ENCODE measurements at regions not wholly inside any gene's neighbourhood (a gene's known extent, or its start where the extent isn't known, plus 50 kb on each side); places are given as distances from the start of the nearest gene placed in this dataset.

- Histone ChIP-seq H3K4me1 (ENCODE audit: insufficient read depth, insufficient read length) (no peaks in the 10 kb centered on the region), H3K9me3 (ENCODE audit: insufficient read depth, low read length) (no peaks in the 10 kb centered on the region), H3K27me3 (ENCODE audit: insufficient read depth, insufficient read length) (no peaks in the 10 kb centered on the region), H3K4me3 (ENCODE audit: insufficient read length, low read depth) (no peak overlapping the region), H3K36me3 (ENCODE audit: insufficient read depth, insufficient read length, low read length) (no peaks in the 10 kb centered on the region), H3K9ac (ENCODE audit: insufficient read length, low read depth) (no peak overlapping the region)
- DNase-seq (ENCODE audit: low read depth, low spot score), result no peak
- TF ChIP-seq YY1 (IDR thresholded peaks at IDR 0.05; ENCODE audit: insufficient read depth, insufficient read length), result no peak
- TF ChIP-seq ZNF274 (IDR thresholded peaks at IDR 0.05; ENCODE audit: low read depth, low read length), result no peak
- TF ChIP-seq SUZ12 (IDR thresholded peaks at IDR 0.05; ENCODE audit: extremely low read depth, insufficient read depth, insufficient read length), result no peak
Observed at GRCh38 chr15:70387993-70388392, 290.3 kb upstream of the TLE3 start.

DNA sequence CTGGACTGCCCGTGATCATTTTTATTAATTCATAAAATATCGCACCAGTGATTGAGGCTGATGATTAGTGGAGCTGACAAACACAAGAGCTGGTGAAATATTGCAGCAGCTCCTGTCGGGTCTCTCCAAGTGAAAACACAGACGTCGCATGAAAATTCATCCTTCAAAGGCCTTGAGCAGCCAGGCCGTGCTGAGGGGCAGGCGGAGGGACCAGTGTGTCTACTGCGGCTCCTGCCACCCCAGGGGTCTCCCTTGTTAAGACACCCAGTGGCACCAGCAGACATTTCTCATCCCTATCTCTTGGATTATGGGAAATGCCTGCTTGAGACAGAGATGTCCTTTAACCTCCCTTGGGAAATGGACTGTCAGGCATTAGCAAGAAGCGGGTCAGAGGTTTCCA, 289.4 kb upstream of the TLE3 start:
- Histone ChIP-seq H3K4me3 (ENCODE audit: insufficient read length, low read depth) (no peak overlapping the region), H3K9me3 (ENCODE audit: insufficient read depth, low read length) (peaks cover 3% of the 10 kb centered on the region), H3K4me1 (ENCODE audit: insufficient read depth, insufficient read length) (no peaks in the 10 kb centered on the region), H3K36me3 (ENCODE audit: insufficient read depth, insufficient read length, low read length) (no peaks in the 10 kb centered on the region), H3K27me3 (ENCODE audit: insufficient read depth, insufficient read length) (no peaks in the 10 kb centered on the region), H3K9ac (ENCODE audit: insufficient read length, low read depth) (no peak overlapping the region)
- TF ChIP-seq ZNF274 (IDR thresholded peaks at IDR 0.05; ENCODE audit: low read depth, low read length) (no peak), YY1 (IDR thresholded peaks at IDR 0.05; ENCODE audit: insufficient read depth, insufficient read length) (no peak), SUZ12 (IDR thresholded peaks at IDR 0.05; ENCODE audit: extremely low read depth, insufficient read depth, insufficient read length) (no peak)
- no peak for DNase-seq (ENCODE audit: low read depth, low spot score)

DNA sequence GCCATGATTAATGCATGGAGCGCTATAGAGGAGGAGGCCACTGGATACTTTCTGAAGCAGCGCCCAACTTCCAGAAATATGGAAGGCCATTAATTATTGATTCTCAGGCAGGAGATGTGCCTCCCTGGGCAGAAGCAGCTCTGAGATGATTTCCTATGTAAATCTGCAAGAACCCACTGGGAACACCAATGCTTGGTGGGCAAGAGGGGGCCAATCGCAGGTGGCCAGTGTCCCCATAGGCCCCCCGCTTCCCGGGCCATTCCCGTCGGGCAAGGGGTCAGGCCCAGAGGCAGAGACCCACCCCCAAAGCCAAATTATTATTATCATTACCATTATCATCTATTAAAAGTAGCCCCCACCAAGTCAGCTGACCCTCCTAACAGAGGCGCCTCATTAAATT, 288.0 kb upstream of the TLE3 start:
- Histone ChIP-seq H3K27me3 (ENCODE audit: insufficient read depth, insufficient read length) (no peaks in the 10 kb centered on the region), H3K9ac (ENCODE audit: insufficient read length, low read depth) (no peak overlapping the region), H3K4me1 (ENCODE audit: insufficient read depth, insufficient read length) (no peaks in the 10 kb centered on the region), H3K4me3 (ENCODE audit: insufficient read length, low read depth) (no peak overlapping the region), H3K9me3 (ENCODE audit: insufficient read depth, low read length) (peaks cover 9% of the 10 kb centered on the region), H3K36me3 (ENCODE audit: insufficient read depth, insufficient read length, low read length) (no peaks in the 10 kb centered on the region)
- TF ChIP-seq SUZ12 (IDR thresholded peaks at IDR 0.05; ENCODE audit: extremely low read depth, insufficient read depth, insufficient read length) (no peak), YY1 (IDR thresholded peaks at IDR 0.05; ENCODE audit: insufficient read depth, insufficient read length) (no peak)
- no peak for DNase-seq (ENCODE audit: low read depth, low spot score)

DNA sequence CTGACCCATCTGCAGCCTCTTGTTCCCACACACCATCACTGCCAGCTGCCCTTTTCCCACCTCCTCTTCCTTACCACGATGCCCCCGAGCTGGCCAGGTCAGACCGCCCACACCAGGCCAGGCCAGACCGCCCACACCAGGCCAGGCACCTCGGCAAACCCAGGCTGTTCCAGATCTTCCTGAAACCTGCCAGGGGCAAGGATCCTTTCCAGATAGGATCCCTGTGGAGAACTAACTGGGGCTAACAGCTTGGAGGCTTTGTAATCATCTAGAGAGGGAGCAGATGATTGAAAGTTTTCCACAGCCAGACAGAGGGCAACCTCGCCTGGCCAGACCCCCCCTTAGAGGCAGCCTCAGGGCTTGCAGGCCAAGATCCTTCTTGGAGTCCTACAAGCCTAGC, 287.3 kb upstream of the TLE3 start:
- no peaks in the 10 kb centered on the region for H3K27me3 ChIP-seq (ENCODE audit: insufficient read depth, insufficient read length)
- H3K4me1 ChIP-seq (ENCODE audit: insufficient read depth, insufficient read length), result no peaks in the 10 kb centered on the region
- H3K4me3 ChIP-seq (ENCODE audit: insufficient read length, low read depth), result no peak overlapping the region
- TF ChIP-seq SUZ12 (IDR thresholded peaks at IDR 0.05; ENCODE audit: extremely low read depth, insufficient read depth, insufficient read length), result no peak
- TF ChIP-seq ZNF274 (IDR thresholded peaks at IDR 0.05; ENCODE audit: low read depth, low read length), result no peak
- no peak for TF ChIP-seq YY1 (IDR thresholded peaks at IDR 0.05; ENCODE audit: insufficient read depth, insufficient read length)
- peaks cover 9% of the 10 kb centered on the region for H3K9me3 ChIP-seq (ENCODE audit: insufficient read depth, low read length)
- H3K36me3 ChIP-seq (ENCODE audit: insufficient read depth, insufficient read length, low read length), result no peaks in the 10 kb centered on the region
- no peak for DNase-seq (ENCODE audit: low read depth, low spot score)
- no peak overlapping the region for H3K9ac ChIP-seq (ENCODE audit: insufficient read length, low read depth)

DNA sequence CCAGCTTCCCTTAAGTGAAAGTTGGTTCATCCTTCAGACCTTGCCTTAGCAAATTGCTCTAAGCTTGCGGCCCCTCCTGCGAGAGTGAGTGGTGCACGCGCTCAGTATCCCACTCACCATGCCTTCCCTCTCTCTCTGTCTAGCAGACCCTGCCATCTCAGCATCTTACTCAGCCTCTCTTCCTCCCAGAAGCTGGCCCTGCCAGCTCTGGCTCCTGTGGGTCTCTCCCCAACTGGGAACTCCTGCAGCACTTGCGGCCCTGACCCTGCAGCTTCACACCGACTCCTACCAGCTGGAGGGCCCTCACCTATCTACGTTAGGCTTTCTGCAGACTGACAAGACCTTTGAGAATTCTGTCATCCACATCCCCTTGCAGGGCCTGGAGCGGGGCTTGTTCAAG, 286.1 kb upstream of the TLE3 start:
- no peaks in the 10 kb centered on the region for H3K27me3 ChIP-seq (ENCODE audit: insufficient read depth, insufficient read length)
- TF ChIP-seq ZNF274 (IDR thresholded peaks at IDR 0.05; ENCODE audit: low read depth, low read length), result no peak
- H3K36me3 ChIP-seq (ENCODE audit: insufficient read depth, insufficient read length, low read length), result no peaks in the 10 kb centered on the region
- H3K9me3 ChIP-seq (ENCODE audit: insufficient read depth, low read length), result peaks cover 9% of the 10 kb centered on the region
- no peak overlapping the region for H3K4me3 ChIP-seq (ENCODE audit: insufficient read length, low read depth)
- H3K4me1 ChIP-seq (ENCODE audit: insufficient read depth, insufficient read length), result peaks cover 2% of the 10 kb centered on the region
- DNase-seq (ENCODE audit: low read depth, low spot score), result no peak
- no peak overlapping the region for H3K9ac ChIP-seq (ENCODE audit: insufficient read length, low read depth)

DNA sequence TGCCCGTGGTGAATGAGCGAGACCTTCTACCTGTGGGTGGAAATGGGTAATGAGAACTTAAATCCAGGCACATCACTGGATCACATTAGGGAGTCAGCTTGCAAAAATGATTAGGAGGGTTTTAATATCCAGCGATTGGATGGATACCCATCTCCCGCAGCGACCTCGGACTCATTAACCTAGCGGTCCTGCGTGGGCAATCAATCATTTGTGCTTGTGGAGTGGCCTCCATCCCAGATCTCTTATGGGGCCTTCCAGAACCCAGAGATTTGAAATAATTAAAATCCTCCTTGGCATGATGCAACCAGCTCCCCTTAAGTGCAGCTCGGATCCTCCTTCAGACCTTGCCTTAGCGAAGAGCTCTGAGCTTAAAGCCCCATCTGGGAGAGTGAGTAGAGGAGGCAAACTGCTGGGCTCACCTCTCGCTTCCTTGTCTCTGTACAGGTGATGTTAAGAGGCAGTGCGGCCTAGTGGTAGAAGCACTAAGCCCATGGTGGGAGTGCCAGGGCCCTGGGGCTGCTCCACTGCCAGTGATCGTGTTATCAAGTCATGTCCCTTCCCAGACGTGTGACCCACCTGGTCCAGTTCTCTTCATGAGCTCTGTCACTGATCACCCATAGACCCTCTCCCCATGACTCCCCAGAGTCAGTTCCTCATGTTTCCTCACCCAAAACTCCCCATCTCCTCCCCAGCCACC, 285.2 kb upstream of the TLE3 start:
- no peak for DNase-seq (ENCODE audit: low read depth, low spot score)
- TF ChIP-seq YY1 (IDR thresholded peaks at IDR 0.05; ENCODE audit: insufficient read depth, insufficient read length), result no peak
- TF ChIP-seq ZNF274 (IDR thresholded peaks at IDR 0.05; ENCODE audit: low read depth, low read length), result no peak
- no peak for TF ChIP-seq SUZ12 (IDR thresholded peaks at IDR 0.05; ENCODE audit: extremely low read depth, insufficient read depth, insufficient read length)
- Histone ChIP-seq H3K36me3 (ENCODE audit: insufficient read depth, insufficient read length, low read length) (no peaks in the 10 kb centered on the region), H3K9ac (ENCODE audit: insufficient read length, low read depth) (no peak overlapping the region), H3K4me1 (ENCODE audit: insufficient read depth, insufficient read length) (peaks cover 11% of the 10 kb centered on the region), H3K27me3 (ENCODE audit: insufficient read depth, insufficient read length) (no peaks in the 10 kb centered on the region), H3K4me3 (ENCODE audit: insufficient read length, low read depth) (no peak overlapping the region), H3K9me3 (ENCODE audit: insufficient read depth, low read length) (peaks cover 9% of the 10 kb centered on the region)

DNA sequence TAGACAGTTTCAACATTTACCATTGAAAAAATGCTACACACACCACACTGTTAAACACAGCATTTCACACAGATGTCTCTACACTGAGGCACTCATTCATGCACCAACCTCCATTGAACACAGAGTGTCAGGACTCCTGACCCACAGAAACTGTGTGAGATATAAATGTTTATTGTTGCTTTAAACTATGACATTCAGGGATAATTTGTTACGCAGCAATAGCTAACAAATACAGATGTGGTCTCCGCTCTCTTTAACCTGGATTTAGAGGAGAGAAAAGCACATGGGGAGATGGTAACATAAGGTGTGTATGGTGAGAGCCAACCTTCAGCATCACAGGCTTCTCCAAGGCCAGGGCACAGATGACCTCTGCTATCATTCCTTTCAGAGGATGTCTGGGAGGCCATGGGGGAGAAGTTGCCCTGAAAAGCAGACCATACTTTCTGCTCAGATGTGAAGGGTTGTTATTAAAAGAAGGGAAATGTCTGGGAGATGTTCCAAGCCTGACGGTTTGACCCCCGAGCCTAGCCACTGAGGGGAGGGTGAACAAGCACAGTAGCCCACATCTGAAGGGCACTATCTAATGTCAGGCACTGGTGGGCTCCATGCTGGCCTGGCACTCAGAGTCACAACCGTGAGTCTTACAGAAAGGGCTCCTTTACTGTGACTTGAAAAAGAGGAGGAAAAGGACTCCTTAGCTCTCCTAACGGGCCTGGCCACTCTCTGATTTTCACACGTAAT, 284.5 kb upstream of the TLE3 start:
- Histone ChIP-seq H3K27me3 (ENCODE audit: insufficient read depth, insufficient read length) (no peaks in the 10 kb centered on the region), H3K36me3 (ENCODE audit: insufficient read depth, insufficient read length, low read length) (no peaks in the 10 kb centered on the region), H3K4me3 (ENCODE audit: insufficient read length, low read depth) (no peak overlapping the region), H3K9me3 (ENCODE audit: insufficient read depth, low read length) (peaks cover 9% of the 10 kb centered on the region), H3K9ac (ENCODE audit: insufficient read length, low read depth) (no peak overlapping the region), H3K4me1 (ENCODE audit: insufficient read depth, insufficient read length) (peaks cover 16% of the 10 kb centered on the region)
- TF ChIP-seq ZNF274 (IDR thresholded peaks at IDR 0.05; ENCODE audit: low read depth, low read length) (no peak), SUZ12 (IDR thresholded peaks at IDR 0.05; ENCODE audit: extremely low read depth, insufficient read depth, insufficient read length) (no peak), YY1 (IDR thresholded peaks at IDR 0.05; ENCODE audit: insufficient read depth, insufficient read length) (no peak)
- DNase-seq (ENCODE audit: low read depth, low spot score), result no peak

All from NT2/D1 (cell line).